Stimulated activated naive CD4-positive, alpha-beta T cell (primary cell): ENCODE measurements at regions not wholly inside any gene's neighbourhood (a gene's known extent, or its start where the extent isn't known, plus 50 kb on each side); places are given as distances from the start of the nearest gene placed in this dataset.
"Not testable (repeated sequence)": the region's sequence is repeated elsewhere in the genome, so short reads cannot be mapped to it uniquely, and the experiment has no call there.

Source experiments
- DNase-seq, 6 experiments: peaks; one replicate each; lab custom pipeline; 2025; lab: John Stamatoyannopoulos, UW

DNA sequence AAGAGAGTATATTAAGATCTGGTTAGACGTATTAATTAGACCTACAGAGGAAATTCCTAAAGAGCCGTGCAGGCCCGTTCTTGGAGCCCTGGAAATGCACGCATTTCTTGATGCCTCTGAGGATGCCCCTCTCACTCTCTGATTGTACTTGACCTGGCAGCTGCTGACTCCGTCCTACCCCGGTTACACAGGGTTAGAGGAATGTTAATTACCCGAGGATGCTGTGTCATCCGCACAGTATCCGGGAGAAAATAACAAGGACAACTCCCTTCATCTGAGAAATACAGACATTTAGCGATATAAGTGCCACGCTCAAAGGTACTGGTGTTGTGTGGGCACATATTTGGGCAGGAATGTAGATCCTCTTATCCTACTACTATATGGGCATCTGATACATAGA lies 404.6 kb upstream of the FAT1 start:
- DNase-seq = no peak

DNA sequence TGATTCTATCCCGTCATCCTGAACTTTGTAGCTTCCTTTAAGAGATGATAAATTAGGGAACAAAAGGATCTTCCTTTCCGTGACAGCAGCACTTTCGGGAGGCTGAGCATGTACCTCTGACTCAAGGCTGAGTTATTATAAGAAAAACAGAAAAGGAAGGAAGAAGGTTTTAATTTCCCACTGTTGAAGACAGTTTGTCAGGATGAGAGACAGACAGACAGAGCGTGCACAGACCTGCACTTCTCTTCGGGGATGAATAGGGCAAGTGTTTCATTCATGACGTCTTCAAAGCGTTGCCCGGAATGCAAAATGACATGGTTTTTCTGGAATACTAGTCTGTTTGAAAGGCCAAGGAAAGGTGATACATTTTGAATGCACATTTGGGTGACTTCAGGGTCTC lies 405.3 kb upstream of the FAT1 start:
- DNase-seq = no peak

DNA sequence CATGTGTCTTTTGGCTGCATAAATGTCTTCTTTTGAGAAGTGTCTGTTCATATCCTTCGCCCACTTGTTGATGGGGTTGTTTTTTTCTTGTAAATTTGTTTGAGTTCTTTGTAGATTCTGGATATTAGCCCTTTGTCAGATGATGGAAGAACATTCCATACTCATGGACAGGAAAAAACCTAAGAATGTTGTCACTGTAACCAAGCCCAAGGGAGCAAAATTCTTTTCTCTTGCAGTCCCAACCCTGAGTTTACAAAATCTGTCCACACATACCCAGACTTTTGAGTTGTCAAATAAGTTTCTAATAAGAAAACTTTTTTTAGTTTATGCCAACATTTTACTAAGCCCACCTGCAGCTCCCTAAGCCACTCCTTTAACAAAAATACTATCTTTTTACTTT lies 408.2 kb upstream of the FAT1 start:
- DNase-seq = not testable (repeated sequence)

DNA sequence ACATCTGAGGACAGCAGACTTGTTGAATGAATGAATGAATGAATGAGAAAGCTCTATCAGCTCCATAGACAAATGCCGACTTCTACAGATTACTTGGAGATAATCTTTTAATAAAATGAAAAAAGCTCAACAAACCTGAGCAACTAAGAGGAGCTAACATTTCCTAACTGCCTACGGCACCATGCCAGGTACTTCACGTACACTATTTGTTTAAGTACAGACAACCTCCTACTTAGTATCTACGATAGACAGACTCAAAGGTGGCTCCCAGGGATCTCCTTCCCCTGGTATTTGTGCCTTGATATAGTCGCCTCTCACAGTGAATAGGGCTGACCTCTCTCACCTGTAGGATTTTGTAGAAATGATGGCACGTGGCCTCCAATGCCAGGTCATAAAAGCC lies 412.2 kb upstream of the FAT1 start:
- DNase-seq = no peak

DNA sequence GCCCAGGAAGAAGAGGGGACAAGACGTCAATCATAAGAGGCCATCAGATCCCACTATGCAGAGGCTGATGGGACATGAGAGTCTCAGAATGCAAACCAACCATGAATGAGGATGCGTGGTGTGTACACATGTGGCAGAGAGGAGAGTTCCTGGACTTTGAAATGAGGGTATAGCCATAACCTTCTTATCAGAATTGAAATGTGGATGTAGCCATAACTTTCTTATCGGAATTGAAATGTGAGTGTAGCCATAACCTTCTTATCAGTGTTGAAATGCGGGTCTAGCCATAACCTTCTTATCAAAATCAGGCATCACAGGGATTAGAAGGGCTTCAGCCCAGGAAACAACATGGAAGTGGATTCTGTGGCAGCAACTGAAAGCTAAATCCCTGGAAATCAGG lies 415.5 kb upstream of the FAT1 start:
- DNase-seq = no peak

DNA sequence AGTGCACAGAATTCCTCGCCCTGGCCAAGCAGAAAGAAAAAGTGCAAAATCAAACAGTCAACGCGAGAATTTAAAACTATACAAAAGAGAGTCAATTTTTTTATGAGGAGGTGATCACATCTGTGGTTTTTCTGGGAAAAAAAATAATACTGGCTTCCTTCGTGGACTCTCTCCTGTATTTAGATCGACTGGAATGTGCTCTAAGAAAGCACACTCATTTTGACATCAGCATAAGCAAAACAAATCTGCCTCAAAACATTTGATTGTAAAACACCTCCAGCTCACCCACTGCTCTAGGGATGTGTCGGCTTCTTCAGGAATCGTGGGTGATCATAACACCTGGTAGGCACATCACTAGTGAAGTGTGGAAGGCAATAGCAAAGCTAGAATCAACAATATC lies 417.4 kb upstream of the FAT1 start:
- no peak for DNase-seq

DNA sequence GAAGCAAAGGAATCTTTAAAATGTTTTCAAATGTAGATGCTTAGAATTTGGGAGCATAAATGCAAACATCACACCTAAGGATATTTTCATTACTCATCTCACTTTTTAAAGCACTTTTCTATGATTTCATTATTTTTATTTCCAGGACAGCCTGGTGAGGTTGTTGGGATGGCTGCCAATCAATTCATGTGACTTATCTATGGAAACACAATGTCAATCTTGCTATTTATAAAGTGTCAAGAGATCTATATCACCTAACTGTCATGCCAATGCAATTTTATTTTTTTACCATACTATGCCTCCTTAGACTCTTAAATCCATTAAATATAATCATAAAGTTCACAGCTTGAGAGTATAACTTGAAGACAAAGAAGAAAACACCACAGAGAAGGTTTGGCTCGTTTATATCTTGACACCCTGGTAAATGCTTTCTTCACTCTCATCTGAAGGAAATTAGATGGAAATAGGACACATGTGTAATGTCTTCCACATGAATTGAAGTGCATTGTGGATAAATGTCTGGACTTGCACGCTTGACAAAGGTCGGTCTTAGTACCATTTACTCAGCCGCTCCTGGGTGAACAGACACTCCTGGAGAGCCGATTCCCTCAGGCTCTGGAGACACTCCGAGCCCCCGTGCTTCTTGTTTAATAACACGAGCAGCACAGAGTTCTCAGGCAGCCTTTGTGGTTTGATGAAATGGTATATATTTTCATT lies 425.7 kb upstream of the FAT1 start:
- no peak for DNase-seq

DNA sequence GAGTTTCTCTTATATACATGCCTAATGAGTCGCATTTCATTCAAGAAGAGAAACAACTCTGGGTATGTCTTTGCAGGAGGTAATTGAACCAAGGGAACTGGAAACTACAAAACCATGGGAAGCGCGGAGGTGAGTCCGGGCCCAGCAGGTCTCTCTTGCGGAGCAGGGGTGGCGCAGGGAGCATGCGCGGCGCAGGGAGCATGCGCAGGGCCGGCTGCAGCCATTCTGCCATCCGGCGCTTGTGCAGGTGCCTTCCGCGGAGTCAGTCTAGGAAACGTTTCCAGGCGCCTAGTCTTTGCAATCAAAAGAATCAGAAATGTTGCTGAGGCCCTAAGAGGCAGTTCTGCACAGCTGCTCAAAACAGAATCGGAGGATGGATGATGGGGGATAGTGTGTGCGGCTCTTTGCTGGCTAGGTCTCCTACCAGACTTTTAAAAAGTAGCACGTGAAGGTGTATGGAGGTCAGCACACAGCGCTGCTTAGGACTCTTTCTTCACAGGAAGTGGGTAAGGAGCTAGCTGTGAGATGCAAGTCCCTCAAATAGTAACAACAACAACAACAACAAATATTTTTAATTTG lies 433.8 kb upstream of the FAT1 start:
- no peak for DNase-seq

DNA sequence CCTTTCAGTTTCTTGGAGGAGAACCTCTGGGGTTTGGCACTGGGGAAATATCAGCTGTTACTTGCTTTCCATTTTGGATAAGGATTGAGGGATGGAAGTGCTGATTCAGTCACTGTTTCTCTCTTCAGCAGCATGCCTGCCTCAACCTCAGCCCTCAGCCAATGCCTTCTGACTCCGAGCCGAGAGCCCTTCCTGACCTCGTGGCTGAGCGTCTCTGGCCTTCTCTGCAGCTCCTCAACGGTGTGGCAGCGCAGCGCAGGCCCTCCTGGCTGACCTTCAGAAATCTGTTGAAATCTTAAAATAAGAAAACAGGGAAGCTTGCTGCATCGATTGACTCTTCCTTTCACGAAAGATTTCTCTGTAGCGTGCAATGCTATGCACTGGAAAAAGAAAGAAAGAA lies 434.3 kb upstream of the FAT1 start:
- no peak for DNase-seq

DNA sequence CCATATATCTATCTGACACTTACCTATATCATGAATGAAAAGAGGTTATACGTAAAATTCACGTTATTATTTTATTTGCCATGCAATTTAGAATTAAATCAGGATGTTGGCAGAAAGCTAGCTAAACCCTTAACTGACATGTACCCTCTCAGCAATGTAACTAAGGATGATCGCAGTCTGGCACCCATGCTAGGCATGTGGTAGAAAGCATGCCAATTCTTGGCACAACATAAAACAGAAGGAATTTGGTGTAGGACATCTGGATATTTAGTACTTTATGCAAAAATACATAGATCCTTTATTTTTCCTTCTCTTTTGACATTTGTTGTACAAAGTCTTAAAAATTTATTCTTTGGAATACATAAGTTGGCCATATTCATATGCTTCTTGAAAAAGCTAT lies 436.8 kb upstream of the FAT1 start:
- DNase-seq = no peak

DNA sequence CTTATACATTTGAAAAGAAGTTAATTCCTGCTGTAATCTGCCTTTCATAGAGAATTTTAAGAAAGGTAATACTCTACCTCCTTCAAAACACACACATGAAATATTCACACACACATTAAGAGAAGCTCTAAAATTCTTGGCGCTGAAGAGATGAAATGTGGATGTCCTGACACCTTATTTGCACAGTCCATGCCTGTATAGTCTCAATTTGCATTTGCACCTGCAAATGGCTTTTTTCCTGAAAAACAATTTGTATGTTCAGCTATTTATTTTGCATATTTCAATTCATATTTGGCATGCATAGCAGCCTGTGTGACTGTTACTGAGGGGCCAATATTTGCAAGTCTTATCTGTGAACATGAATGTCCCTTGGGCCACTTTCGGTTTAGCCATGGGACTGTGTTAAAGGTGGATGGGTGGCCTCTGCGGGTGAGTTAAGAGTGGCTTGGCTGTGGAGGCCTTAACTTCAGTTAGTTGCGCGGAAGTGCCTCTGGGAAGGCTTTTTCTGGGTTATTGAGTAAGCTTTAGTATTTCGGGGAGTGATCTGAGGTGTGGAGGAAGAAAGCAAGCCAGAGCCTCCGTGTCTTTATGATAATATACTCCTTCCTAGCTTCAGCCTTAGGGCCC lies 443.3 kb upstream of the FAT1 start:
- DNase-seq = no peak

DNA sequence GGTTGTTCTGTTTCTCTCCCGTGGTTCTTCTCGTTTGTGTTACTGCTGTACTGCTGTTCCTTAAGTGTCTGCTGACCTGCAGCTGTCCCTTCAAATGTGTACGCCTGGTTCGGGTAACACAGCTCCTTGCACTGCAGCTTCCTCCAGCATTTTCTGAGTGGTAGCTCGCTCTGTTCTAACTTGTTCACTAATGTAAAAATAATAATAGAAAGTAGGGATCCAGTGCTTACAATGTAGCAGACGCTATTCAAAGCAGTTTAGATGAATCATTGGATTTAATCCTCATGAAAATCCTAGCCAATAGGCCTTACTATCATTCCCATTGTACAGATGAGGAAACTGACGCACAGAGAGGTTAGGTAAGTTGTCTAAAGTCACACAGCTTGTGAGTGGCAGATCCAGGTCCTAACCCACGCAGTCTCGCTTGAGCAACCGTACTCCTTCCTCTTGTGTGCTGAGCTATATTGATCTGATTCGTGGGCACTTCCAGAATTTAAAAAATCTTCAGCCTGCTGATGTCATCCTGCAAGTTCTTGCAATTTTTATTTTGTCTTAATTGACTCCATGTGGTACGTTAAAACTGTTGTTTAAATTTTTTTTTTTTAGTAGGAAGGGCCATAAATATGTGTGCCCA lies 448.2 kb upstream of the FAT1 start:
- DNase-seq = no peak

DNA sequence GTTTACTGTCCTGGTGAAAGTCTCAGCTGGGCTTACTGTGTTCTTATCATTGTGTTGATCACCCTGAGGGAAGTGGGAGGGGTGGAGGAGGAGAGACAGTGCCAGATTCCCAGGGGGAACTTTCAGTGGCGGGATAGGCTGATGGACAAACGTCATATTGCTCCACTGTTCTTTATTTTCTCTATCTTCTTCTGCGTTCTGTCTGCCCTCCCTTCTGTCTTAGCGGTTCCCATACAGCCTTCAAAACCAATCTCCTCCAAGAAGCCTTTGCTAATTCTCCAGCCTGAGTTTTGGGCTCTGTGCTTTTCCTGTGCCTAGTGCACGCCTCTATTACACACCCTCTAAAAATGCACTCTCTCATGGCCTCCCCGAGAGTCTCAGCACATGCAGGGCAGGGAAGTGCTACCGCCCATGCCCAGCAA lies 448.7 kb upstream of the FAT1 start:
- DNase-seq = no peak

DNA sequence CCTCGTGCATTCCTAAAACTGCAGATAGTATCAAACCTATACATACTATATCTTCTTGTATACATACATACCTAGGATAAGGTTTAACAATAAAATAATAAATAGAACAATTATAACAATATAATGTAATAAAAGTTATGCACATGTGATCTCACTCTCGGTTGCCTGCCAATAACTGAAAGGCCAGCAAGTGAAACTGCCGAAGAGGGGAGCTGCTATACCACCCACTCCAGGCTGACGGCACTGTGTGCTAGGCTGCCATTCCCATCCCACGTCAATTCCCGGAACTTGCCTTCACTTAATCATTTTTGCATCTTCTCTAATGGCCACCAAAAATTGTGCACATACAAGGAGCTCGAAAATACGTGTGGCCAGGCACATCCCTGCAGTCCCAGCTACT lies 451.1 kb upstream of the FAT1 start:
- no peak for DNase-seq

DNA sequence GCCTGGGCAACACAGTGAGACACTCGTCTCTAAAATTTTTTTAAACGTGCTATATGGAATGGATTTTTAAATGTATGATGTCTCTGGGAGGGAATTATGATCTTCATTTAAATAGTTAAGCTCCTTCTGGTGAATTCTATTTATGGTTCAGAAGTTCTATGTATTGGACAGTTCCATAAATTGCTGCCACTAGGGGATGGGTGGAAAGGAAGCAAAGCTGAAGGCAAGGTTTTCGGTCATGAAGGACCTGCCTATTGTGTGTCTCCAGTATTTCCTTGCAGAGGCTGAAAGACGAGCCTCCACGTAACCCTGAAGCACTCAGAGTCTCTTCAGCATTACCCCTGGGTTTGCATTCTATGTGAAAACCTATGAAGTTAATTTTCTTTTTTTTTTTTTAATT lies 451.5 kb upstream of the FAT1 start:
- DNase-seq = no peak

DNA sequence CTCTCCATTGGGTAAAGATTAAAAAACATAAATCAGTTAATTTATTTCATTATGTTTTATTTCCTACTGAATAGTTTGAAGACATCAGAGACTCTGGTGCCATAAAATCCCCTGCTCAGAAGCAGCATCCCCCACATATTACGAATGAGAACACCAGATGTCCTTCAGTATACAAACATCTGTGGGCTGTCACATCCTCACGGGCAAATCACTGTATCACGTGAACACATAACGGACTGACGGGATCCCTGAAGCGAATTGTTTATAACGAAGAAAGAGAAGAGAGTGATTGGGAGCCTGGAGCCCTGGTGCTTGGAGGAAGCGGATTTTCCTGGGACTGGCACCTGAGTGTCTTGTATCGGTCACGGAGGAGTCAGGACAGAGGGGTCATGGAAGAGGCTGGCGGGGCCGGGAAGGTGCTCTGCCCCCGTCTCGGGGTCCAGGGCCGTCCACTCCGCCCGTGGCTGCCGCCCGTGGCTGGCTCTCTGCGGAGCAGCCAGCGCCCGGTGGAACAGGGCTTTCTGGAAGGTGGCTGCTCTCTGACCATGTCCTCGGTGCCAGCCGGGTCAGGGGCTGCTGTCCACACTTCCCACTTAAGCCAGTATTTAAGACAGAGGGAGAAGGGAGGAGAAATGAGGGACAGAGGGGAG lies 452.7 kb upstream of the FAT1 start:
- DNase-seq = no peak

DNA sequence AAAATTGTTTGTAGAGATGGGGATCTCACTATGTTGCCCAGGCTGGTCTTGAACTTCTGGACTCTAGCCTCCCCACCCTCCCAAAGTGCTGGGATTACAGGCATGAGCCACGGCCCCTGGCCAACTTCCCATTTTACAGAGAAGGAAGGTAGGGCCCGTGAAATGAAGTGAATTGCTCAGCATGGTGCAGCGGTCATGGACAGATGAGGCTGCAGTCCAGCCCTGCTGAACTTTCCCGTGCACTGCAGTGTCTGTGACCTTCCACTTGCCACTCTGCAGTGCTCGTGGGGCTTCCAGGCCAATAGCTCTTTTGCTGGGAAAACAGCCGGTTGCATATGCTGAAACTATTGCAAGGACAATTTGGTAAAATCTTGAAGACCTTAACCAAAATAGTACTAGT lies 454.4 kb upstream of the FAT1 start:
- DNase-seq = no peak

DNA sequence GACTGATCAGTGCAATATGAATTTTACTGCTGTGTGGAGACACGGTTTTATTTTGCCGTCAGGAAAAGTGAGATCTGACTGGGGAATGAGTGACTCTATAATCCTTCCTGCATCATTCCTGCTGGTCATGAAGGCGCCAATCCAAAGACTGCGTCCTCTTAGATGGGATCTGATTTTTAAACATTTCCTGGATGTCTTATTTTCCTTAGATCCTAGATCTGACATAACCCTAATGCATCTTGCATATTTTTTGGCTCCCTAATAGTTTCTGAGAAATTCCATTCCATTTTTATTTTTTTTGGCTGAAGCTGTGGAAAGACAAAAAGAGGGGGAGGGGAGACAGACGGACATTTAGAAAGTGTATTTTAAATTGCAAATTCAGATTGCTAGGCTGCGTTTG lies 454.9 kb upstream of the FAT1 start:
- DNase-seq = no peak

DNA sequence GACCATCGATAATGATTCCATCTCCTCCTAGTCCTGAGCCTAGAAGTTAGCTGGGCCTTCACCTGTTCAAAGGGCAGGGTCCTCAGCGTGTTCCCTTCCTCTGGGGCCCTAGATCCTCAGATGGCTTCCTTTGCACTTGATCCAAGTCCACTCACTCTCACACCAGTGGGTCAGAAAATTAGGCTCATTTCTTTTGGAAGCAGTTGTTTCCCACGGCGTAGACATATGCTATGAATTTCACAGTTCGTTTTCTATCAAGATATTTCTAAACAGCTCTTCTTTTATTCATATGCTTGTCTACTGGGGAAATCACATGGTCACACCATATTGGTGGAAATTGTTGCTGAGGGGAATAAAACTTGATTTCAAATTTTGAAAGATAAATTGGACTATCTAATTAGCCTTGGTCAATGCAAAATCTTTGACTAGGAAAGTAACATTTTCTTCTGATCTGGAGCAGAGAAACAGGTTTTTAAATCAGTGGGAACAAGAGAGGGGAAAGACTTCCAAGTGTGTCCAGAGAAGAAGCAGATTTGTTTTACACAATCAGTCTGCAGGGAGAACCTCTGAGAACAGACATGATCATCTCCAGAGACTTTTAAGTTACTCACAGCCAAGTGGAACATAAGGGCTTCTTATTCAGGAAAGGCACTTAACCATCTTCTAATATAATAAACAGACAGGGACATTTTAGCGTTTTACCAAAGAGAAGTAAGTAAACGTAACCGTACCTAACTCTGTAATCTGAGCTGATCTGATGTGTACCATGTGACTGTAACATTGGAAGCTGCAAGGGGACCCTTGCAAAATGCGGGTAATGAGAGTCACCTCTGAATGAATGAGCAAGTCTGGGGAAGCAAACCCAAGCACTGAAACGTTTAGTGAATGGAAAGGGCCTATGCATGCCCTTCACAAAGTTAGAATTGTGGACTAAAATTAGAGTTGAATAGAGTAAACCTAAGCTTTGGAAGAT lies 455.7 kb upstream of the FAT1 start:
- no peak for DNase-seq

DNA sequence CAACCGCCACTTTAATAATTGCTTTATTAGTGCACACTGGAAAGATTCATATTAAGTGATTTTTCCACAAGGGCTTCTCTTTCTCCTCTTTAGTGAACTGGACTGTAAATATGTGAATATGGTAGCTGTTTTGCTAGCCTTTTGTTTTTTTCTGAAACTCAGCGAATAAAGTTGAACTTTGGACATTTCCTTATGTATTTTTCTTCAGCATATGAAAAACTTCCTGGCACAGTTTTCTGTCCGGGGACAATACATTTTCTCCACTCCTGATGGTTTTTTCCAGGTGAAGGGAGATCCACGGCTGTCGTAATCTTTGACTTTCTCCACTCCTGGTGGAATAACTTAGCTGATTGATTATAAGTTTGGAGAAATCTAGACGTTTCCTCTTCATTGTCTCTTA lies 457.4 kb upstream of the FAT1 start:
- no peak for DNase-seq

DNA sequence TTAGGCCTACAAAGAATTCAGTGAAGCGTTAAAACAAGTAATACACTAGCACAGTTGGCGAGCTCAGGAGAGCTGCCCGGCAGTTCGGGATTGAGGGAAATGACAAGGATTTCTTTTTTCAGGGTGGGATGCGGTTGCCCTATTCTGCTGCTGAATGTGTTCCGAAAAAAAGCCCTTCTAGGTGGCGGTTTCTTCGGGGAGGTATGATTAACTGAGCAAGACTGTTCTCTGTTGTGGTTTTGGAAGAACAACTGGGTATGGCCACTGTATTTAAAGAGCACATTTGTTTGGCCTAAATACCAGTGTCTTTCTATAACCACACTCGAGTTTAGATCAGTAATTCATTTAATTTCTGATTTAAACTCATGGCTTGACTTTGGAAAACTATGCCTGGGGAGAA lies 459.7 kb upstream of the FAT1 start:
- DNase-seq = no peak

DNA sequence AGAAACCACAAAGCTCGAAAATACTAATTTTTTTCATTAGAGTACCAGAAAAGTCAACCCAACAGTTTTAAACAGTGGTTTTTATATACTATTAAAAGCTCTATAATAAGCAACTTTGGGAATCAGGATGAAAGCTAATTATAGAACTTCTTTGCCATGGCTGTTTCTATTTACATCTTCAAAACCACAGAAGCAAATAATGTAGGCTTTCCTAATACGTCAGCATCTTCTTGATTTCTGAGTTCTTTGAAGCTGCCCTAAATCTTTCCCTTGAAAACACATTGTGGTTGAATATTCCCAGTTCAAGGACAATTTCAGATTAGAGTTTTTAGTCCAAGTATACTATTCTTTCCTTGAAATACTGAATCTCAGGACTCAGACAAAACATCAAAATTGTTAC lies 460.2 kb upstream of the FAT1 start:
- no peak for DNase-seq
